Lower leg skin (tissue), 4 donors: ENCODE measurements at regions not wholly inside any gene's neighbourhood (a gene's known extent, or its start where the extent isn't known, plus 50 kb on each side); places are given as distances from the start of the nearest gene placed in this dataset.

Source experiments
- DNase-seq, 2 donors: peaks; one replicate each; pipeline ENCODE4 v3.0.0-alpha.2; 2019; ENCODE audit warnings: low spot score in 2 of 2
- H3K4me3 ChIP-seq: fragments of 200-600 bp; sonication (generic); 2 replicates; pipeline ENCODE4 v1.5.1; 2017; ENCODE audit warnings: mild to moderate bottlenecking, low read depth; ENCODE audit not compliant: poor library complexity, severe bottlenecking
- POLR2A ChIP-seq, 2 donors: fragments of 450-650 bp; IDR thresholded peaks; one replicate each; pipeline ENCODE4 v1.6.1; 2016 to 2017; ENCODE audit warnings: antibody characterized with exemption in 2 of 2, mild to moderate bottlenecking in 1 of 2, moderate library complexity in 1 of 2
- WGBS, 2 donors: methylation state at CpG; one replicate each; pipeline ENCODE4 v1.1.5; 2018; 5-methylcytosine and 5-hydroxymethylcytosine counted together
- intact Hi-C: fragments of 100-400 bp; cut with DNase I; formaldehyde crosslinking; loops from one replicate; pipeline ENCODE4 v1.15.0; 2023; ENCODE audit warnings: low total_unique reads
- TF ChIP-seq, protein P1 (sequence below), 3 donors: fragments of 450-650 bp; IDR thresholded peaks; one replicate each; pipeline ENCODE4 v1.5.1; 2016; ENCODE audit warnings: antibody characterized with exemption in 3 of 3, mild to moderate bottlenecking in 3 of 3, moderate library complexity in 2 of 3

DNA sequence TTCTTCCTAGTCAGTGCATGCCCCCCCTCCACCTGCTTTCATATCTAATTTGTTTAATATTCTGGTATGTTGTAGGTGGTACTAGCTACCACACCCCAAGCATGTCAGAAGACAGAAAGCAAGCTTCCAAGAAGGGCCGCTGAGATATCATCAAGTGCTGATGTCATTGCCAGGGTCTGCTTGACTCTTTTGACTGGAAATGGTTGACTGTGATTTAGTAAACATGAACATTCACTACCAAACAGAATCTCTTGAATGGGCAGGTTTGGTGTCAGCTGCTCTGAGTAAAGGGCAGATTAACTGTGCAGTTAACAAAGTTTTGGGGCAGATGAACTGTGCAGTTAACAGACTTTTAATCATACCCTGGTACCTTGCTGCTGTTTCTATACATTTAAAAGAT lies 244.2 kb upstream of the SATB1 start:
- DNase-seq: no peak
- WGBS, 2 donors: 46 to 61% methylated on average over 1 of the region's 1 CpG
- intact Hi-C loops: no loop called here
- no peak for TF ChIP-seq POLR2A (IDR thresholded peaks at IDR 0.05)
- TF ChIP-seq, protein P1, sequence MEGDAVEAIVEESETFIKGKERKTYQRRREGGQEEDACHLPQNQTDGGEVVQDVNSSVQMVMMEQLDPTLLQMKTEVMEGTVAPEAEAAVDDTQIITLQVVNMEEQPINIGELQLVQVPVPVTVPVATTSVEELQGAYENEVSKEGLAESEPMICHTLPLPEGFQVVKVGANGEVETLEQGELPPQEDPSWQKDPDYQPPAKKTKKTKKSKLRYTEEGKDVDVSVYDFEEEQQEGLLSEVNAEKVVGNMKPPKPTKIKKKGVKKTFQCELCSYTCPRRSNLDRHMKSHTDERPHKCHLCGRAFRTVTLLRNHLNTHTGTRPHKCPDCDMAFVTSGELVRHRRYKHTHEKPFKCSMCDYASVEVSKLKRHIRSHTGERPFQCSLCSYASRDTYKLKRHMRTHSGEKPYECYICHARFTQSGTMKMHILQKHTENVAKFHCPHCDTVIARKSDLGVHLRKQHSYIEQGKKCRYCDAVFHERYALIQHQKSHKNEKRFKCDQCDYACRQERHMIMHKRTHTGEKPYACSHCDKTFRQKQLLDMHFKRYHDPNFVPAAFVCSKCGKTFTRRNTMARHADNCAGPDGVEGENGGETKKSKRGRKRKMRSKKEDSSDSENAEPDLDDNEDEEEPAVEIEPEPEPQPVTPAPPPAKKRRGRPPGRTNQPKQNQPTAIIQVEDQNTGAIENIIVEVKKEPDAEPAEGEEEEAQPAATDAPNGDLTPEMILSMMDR (IDR thresholded peaks at IDR 0.05): no peak
- H3K4me3 ChIP-seq: no peak overlapping the region

DNA sequence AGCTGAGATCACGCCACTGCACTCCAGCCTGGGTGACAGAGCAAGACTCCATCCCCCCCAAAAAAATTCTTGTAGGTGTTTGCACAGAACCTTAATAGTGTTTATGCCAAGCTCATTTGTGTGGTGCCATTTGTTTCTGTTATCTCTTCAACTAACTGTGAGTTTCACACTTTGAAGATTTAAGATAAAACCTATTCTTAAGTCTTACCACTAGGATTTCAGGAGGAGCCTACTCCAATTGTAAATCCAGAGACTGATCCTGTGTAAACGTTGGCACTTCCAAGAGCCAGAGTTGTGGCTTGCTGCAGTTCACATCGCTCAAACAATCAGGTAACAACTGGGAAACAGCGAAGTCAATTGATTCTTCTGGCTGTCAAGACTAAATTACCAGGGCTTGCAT lies 242.4 kb upstream of the SATB1 start:
- H3K4me3 ChIP-seq: no peak overlapping the region
- intact Hi-C loops: no loop called here
- TF ChIP-seq POLR2A (IDR thresholded peaks at IDR 0.05): no peak
- TF ChIP-seq, protein P1 (IDR thresholded peaks at IDR 0.05): no peak
- WGBS, 2 donors: 54 to 69% methylated on average over 4 of the region's 4 CpGs
- DNase-seq: no peak

DNA sequence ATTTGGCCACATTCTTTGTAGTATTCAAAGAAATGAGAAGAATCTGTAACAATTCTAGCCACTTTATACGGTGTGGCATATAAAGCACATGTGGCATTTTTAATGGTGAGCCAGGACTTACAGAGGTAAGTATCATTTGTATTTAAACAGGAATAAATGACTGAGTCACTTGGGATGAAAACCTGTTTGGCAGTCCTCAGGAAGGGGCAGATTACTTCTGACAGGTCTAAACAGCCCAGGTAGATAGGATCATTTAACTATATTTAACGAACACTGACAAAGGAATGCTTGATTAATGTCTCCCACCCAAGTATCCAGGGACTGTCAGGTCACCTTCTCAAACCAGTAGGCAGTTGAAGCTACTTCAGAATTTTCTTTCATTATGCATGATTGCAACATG lies 241.5 kb upstream of the SATB1 start:
- intact Hi-C loops: no loop called here
- WGBS, 2 donors: 44 to 55% methylated on average over 2 of the region's 2 CpGs
- no peak overlapping the region for H3K4me3 ChIP-seq
- DNase-seq: no peak
- TF ChIP-seq, protein P1 (IDR thresholded peaks at IDR 0.05): no peak
- no peak for TF ChIP-seq POLR2A (IDR thresholded peaks at IDR 0.05)

DNA sequence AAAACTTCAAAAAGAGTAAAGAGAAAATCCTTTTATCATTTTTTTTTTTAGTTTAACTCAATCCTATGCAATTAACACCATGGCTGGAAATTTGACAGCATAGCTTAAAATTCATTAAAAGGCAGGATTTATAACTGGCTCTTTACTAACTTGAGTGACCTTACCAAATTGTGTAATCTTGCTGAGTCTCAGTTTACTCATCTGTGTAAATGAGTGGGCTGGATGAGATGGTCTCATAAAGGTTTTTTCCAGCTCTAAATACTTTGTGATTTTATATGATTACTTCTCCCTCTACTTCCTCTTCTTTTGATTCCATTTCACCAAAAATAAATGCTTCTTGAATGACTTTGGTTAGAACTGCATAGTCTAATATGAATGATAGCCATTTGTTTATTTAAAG lies 234.9 kb upstream of the SATB1 start:
- intact Hi-C loops: no loop called here
- DNase-seq: no peak
- no peak overlapping the region for H3K4me3 ChIP-seq
- TF ChIP-seq, protein P1 (IDR thresholded peaks at IDR 0.05): no peak
- no peak for TF ChIP-seq POLR2A (IDR thresholded peaks at IDR 0.05)

DNA sequence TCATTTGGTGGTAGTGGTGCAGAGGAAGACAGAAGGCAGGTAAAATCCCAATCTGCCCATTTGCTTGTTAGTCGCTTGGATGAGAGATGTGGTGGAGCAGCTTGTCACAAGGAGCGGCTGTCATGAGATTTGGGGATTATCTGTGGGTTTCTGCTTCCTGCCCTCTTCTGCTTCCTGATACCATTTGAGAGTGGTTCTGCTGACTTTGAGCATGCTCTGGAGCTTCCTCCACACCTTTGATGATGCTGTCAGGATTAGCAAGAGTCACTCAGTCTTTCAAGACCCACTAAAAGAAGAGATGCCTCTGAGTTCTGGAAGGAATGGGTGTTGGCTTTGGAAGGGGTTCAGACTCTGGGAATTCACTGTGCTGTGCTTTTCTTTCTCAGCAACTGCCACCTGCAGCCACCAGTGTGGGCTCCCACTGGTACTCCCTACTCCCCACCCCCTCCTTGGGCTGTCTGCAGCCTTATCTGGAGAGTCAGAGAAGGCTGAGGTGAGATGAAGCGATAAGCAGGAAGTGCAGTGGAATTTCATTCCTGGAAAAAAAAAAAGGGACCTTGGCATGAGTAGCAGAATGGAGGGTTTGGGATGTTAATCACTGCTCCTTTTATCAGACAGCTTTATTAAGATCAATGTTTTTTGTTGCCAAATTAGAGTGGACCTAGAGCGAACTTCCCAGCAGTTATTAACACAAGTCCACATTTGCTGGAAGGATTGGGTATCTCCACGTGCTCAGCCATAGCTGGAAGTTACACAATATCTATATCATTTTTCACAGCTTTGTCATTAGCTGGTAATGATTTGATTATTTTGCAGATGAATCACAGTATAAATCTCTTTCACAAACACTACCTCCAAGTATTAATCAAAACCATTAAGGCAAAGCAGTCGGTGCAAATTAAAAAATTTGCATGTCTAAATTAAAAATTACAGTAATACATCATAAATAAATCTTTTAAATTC lies 233.0 kb upstream of the SATB1 start:
- no peak for DNase-seq
- intact Hi-C loops: no loop called here
- no peak for TF ChIP-seq POLR2A (IDR thresholded peaks at IDR 0.05)
- no peak overlapping the region for H3K4me3 ChIP-seq
- 40 to 49% methylated on average over 6 of the region's 6 CpGs for WGBS, 2 donors

DNA sequence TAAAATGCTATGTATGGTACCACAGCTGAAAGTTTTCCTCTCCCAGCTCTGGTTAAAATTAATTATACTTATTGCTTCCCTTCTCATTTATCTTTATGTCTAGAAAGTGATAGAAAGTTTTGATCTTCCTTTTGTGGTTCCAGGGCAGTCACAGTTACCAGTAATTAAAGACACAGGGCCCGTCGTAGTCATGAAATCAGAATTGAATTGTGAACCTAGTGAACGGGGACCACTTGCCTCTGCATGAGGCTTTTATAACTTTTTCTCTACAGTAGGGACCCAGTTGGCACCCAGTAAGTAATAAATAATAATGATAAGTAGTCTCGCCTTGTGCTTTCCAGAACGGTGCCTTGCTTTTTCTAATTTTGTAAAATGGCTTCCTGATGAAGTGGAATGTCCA lies 231.7 kb upstream of the SATB1 start:
- 55 to 66% methylated on average over 5 of the region's 5 CpGs for WGBS, 2 donors
- intact Hi-C loops: no loop called here
- no peak overlapping the region for H3K4me3 ChIP-seq
- no peak for DNase-seq
- TF ChIP-seq POLR2A (IDR thresholded peaks at IDR 0.05): no peak
- TF ChIP-seq, protein P1 (IDR thresholded peaks at IDR 0.05): no peak
